ENCODE measurements at regions not wholly inside any gene's neighbourhood (a gene's known extent, or its start where the extent isn't known, plus 50 kb on each side); places are given as distances from the start of the nearest gene placed in this dataset.

- H3K36me3 Mint-ChIP-seq (ENCODE audit: low read depth) = no peaks in the 10 kb centered on the region
- DNase-seq = peak; percentile 96
- H3K4me1 Mint-ChIP-seq = no peaks in the 10 kb centered on the region
- H3K9me3 Mint-ChIP-seq = no peaks in the 10 kb centered on the region
- peak; percentile 93 for TF ChIP-seq CTCF (conservative IDR thresholded peaks at IDR 0.05)
- Histone ChIP-seq H3K9ac (ENCODE audit: extremely low read depth, low read length, poor library complexity, severe bottlenecking) (peak overlapping the region; percentile 62), H3K9me3 (ENCODE audit: control insufficient read depth, low read length) (no peaks in the 10 kb centered on the region), H3K27ac (ENCODE audit: low read depth, low read length) (peak overlapping the region; percentile 92), H3K27me3 (ENCODE audit: control insufficient read depth, insufficient read depth, low read length, poor library complexity, severe bottlenecking) (peaks cover 48% of the 10 kb centered on the region), H3K36me3 (ENCODE audit: control insufficient read depth, insufficient read depth, low read length) (no peaks in the 10 kb centered on the region), H3K4me1 (ENCODE audit: control insufficient read depth, insufficient read depth, low read length) (no peaks in the 10 kb centered on the region), H3K4me3 (ENCODE audit: low read length) (peak overlapping the region; percentile 81)
- 3% methylated on average over 12 to 18 of the region's 18 CpGs for WGBS, 2 experiments (ENCODE audit: insufficient coverage in 1 of 2, insufficient read length in 1 of 2)
- peak overlapping the region; percentile 58 for H3K4me3 Mint-ChIP-seq
- peaks cover 74% of the 10 kb centered on the region for H3K27me3 Mint-ChIP-seq (ENCODE audit: insufficient read depth)
- H3K27ac Mint-ChIP-seq = peak overlapping the region; percentile 74
Measured at GRCh38 chr10:30783939-30784501, 154.5 kb upstream of the LYZL2 start.

- H3K9me3 Mint-ChIP-seq = no peaks in the 10 kb centered on the region
- 87 to 93% methylated on average over 11 to 15 of the region's 15 CpGs for WGBS, 2 experiments (ENCODE audit: insufficient coverage in 1 of 2, insufficient read length in 1 of 2)
- DNase-seq = peak; percentile 47
- H3K36me3 Mint-ChIP-seq (ENCODE audit: low read depth) = no peaks in the 10 kb centered on the region
- Histone ChIP-seq H3K36me3 (ENCODE audit: control insufficient read depth, insufficient read depth, low read length) (no peaks in the 10 kb centered on the region), H3K9me3 (ENCODE audit: control insufficient read depth, low read length) (no peaks in the 10 kb centered on the region), H3K4me3 (ENCODE audit: low read length) (no peak overlapping the region), H3K4me1 (ENCODE audit: control insufficient read depth, insufficient read depth, low read length) (no peaks in the 10 kb centered on the region), H3K27ac (ENCODE audit: low read depth, low read length) (no peak overlapping the region), H3K27me3 (ENCODE audit: control insufficient read depth, insufficient read depth, low read length, poor library complexity, severe bottlenecking) (peaks cover 45% of the 10 kb centered on the region), H3K9ac (ENCODE audit: extremely low read depth, low read length, poor library complexity, severe bottlenecking) (no peak overlapping the region)
- peaks cover 73% of the 10 kb centered on the region for H3K27me3 Mint-ChIP-seq (ENCODE audit: insufficient read depth)
- no peak overlapping the region for H3K4me3 Mint-ChIP-seq
- TF ChIP-seq CTCF (conservative IDR thresholded peaks at IDR 0.05) = no peak
- H3K27ac Mint-ChIP-seq = no peak overlapping the region
- H3K4me1 Mint-ChIP-seq = no peaks in the 10 kb centered on the region
Measured at GRCh38 chr10:30782537-30783461, 153.2 kb upstream of the LYZL2 start.

- no peaks in the 10 kb centered on the region for H3K36me3 Mint-ChIP-seq (ENCODE audit: low read depth)
- no peak overlapping the region for H3K9ac ChIP-seq (ENCODE audit: extremely low read depth, low read length, poor library complexity, severe bottlenecking)
- no peaks in the 10 kb centered on the region for H3K9me3 Mint-ChIP-seq
- DNase-seq = no peak
- TF ChIP-seq CTCF (conservative IDR thresholded peaks at IDR 0.05) = no peak
- no peak overlapping the region for H3K27ac ChIP-seq (ENCODE audit: low read depth, low read length)
- no peak overlapping the region for H3K4me3 Mint-ChIP-seq
- H3K4me3 ChIP-seq (ENCODE audit: low read length) = no peak overlapping the region
- no peaks in the 10 kb centered on the region for H3K4me1 Mint-ChIP-seq
- no peak overlapping the region for H3K27ac Mint-ChIP-seq
- H3K9me3 ChIP-seq (ENCODE audit: control insufficient read depth, low read length) = no peaks in the 10 kb centered on the region
- H3K4me1 ChIP-seq (ENCODE audit: control insufficient read depth, insufficient read depth, low read length) = no peaks in the 10 kb centered on the region
- WGBS, 2 experiments (ENCODE audit: insufficient coverage in 1 of 2, insufficient read length in 1 of 2) = 85 to 90% methylated on average over 3 to 7 of the region's 7 CpGs
- peaks cover 72% of the 10 kb centered on the region for H3K27me3 Mint-ChIP-seq (ENCODE audit: insufficient read depth)
- no peaks in the 10 kb centered on the region for H3K36me3 ChIP-seq (ENCODE audit: control insufficient read depth, insufficient read depth, low read length)
- H3K27me3 ChIP-seq (ENCODE audit: control insufficient read depth, insufficient read depth, low read length, poor library complexity, severe bottlenecking) = peaks cover 39% of the 10 kb centered on the region
Measured at GRCh38 chr10:30782157-30782536, 152.6 kb upstream of the LYZL2 start.

Data from endodermal cell (in vitro differentiated cells).